ENCODE measurements at regions not wholly inside any gene's neighbourhood (a gene's known extent, or its start where the extent isn't known, plus 50 kb on each side); places are given as distances from the start of the nearest gene placed in this dataset.

DNA sequence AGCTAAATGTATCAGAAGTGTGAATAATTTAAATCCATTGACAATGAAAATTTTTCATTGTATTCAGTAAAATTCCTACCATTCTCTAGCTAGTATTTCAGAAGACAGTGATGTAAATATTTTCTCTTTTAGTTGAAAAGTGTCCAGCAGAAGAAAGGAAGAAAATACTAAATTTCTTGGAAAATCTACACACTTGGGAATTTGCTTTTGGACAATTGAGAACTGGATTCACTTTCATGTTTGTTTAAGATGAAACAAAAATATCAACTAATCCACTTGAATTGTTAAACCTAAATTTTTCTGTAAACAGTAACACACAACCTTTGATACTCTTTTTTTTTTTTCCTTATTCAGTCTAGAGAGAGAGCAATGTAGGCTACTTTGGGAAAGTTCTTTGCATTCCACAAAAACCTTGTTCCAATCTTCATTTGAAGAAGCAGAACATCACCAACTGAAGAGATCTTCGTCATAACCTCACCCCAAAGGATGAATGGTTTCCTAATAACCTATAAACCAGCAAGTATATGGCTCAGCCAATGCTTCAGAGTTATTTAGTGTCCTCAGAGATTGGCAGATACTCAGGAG lies 155.1 kb upstream of the GORAB start:
- no peak for TF ChIP-seq ZNF114 (CRISPR knock-in tag; IDR thresholded peaks at IDR 0.05)
- TF ChIP-seq, protein P1, sequence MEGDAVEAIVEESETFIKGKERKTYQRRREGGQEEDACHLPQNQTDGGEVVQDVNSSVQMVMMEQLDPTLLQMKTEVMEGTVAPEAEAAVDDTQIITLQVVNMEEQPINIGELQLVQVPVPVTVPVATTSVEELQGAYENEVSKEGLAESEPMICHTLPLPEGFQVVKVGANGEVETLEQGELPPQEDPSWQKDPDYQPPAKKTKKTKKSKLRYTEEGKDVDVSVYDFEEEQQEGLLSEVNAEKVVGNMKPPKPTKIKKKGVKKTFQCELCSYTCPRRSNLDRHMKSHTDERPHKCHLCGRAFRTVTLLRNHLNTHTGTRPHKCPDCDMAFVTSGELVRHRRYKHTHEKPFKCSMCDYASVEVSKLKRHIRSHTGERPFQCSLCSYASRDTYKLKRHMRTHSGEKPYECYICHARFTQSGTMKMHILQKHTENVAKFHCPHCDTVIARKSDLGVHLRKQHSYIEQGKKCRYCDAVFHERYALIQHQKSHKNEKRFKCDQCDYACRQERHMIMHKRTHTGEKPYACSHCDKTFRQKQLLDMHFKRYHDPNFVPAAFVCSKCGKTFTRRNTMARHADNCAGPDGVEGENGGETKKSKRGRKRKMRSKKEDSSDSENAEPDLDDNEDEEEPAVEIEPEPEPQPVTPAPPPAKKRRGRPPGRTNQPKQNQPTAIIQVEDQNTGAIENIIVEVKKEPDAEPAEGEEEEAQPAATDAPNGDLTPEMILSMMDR (conservative IDR thresholded peaks at IDR 0.05; ENCODE audit: low read depth in 2 of 2): no peak
